ENCODE measurements at regions not wholly inside any gene's neighbourhood (a gene's known extent, or its start where the extent isn't known, plus 50 kb on each side); places are given as distances from the start of the nearest gene placed in this dataset.

GRCh38 chr21:35259457-35259856 is 210.4 kb upstream of the RUNX1 start:
- no peak for TF ChIP-seq CTCF (IDR thresholded peaks at IDR 0.05)
- TF ChIP-seq POLR2A (IDR thresholded peaks at IDR 0.05), result no peak
